GM12875 (cell line): ENCODE measurements at regions not wholly inside any gene's neighbourhood (a gene's known extent, or its start where the extent isn't known, plus 50 kb on each side); places are given as distances from the start of the nearest gene placed in this dataset.
A peak's percentile ranks its signal among the peaks of the same experiment; 100 is the strongest.

Experiments
- H3K4me3 ChIP-seq: one replicate; pipeline ENCODE4 v1.5.1; 2011; ENCODE audit warnings: low read depth, low read length, control low read depth
- CTCF ChIP-seq: IDR thresholded peaks from 2 replicates; pipeline ENCODE4 v1.5.1; 2011; ENCODE audit warnings: low read depth, mild to moderate bottlenecking, control low read depth, inconsistent platforms, low read length, moderate library complexity, borderline replicate concordance; ENCODE audit not compliant: insufficient read depth

DNA sequence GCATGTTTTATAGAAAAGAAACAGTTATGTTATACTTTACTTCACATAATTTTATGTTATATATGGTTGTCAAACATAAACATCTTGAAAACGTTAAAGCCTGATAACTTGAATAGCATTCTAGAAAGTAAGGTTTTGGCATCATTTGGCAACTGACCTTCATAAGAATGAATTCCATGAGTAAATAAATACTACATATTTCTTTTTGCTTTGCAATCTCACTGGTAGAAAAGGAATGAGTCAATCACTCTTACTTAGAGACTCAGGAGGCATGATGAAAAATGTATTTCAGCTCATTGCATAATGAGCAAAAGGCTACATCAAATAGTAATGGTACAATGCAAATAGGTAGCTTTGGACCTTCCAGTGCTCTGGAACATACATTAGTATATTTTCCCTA lies 1381.9 kb downstream of the EFNB2 start:
- H3K4me3 ChIP-seq, result no peak overlapping the region
- no peak for TF ChIP-seq CTCF

- no peak for TF ChIP-seq CTCF
- H3K4me3 ChIP-seq, result no peak overlapping the region
Measured at GRCh38 chr13:105151639-105152038, 1383.8 kb downstream of the EFNB2 start.

- no peak for TF ChIP-seq CTCF
- H3K4me3 ChIP-seq, result no peak overlapping the region
Measured at GRCh38 chr13:105147461-105147860, 1388.0 kb downstream of the EFNB2 start.

GRCh38 chr13:105144936-105145335 lies 1390.5 kb downstream of the EFNB2 start:
- TF ChIP-seq CTCF, result no peak
- H3K4me3 ChIP-seq, result no peak overlapping the region

DNA sequence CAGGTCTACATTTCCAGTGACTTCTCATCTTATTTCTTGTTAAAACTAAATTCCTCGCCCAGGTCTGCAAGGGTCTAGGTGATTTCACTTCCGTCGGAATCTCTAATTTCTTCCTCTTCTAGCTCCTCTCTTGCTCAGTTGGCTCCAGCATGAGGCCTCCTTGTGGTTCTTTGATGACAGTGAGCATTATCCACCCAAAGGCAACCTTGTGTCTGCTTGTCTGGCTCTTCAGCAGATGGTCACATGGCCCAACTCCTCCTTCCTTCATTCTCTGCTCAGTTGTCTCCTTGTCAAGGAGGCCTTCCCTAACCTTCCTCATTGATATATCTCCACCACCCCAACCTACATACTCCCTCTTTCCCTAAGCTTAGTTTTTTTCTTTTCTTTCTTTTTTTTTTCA lies 1391.4 kb downstream of the EFNB2 start:
- no peak overlapping the region for H3K4me3 ChIP-seq
- no peak for TF ChIP-seq CTCF

DNA sequence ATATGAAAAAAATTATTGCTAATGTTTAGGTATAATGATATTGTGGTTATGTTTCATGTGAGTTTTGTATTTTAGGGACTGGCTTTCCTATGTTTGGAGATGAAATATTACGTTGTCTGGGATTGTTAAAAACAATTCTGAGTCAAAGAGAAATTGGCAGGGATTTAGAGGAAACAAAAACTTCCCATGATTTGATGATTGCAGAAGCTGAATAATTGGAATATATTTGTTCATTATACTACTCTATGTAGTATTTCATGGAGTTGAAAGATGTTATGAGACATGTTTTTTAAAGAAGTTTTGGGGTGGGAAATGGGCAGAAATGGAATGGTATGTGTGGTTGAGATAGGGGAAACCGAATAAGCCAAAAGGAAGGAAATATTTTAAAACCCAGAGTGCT lies 1392.9 kb downstream of the EFNB2 start:
- no peak for TF ChIP-seq CTCF
- no peak overlapping the region for H3K4me3 ChIP-seq

DNA sequence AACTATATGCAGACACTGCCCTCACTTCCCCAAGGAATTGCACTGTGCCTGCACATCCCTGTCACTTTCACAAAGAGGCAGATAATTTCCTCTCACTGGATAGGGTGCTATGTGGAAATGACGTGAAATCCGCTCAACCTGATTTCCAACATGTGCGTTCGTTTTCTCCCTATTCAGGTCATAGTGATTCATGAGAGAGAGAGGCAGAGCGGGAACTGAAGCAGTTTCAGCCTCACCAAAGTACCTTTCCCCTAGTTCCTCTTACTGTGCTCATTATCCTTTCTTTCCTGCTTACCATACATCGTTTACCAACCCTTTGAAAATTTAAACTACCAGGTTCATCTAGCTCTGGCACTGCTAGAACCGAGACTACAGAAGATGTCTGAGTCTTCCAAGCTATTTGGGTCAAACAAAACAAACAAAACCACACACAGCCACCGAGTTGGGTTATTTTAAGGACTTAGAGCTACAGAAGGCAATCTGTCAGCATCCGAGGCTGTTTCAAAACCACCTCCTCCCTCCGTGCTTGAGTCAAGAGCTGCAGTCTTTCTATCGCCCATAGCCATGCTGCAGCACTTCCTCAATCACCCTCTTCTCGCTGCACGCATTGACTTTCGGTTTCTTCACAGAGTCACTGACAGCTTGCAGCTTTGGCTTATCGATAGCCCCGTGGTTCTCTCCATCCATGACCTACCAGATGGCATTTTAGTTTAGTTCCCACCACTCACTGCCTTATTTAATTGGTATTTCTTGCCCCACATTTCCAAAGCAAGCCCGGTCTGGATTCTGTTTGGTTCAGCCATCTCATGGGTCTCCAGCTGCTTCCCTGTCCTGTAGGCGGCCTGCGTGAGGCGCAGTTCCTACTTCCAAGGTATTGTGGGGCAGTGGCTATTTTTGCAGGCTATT lies 1395.8 kb downstream of the EFNB2 start:
- peak overlapping the region; percentile 54 for H3K4me3 ChIP-seq
- peak; percentile 42; the same call in 1 of the 2 replicates for TF ChIP-seq CTCF
